ENCODE measurements at regions not wholly inside any gene's neighbourhood (a gene's known extent, or its start where the extent isn't known, plus 50 kb on each side); places are given as distances from the start of the nearest gene placed in this dataset.

DNA sequence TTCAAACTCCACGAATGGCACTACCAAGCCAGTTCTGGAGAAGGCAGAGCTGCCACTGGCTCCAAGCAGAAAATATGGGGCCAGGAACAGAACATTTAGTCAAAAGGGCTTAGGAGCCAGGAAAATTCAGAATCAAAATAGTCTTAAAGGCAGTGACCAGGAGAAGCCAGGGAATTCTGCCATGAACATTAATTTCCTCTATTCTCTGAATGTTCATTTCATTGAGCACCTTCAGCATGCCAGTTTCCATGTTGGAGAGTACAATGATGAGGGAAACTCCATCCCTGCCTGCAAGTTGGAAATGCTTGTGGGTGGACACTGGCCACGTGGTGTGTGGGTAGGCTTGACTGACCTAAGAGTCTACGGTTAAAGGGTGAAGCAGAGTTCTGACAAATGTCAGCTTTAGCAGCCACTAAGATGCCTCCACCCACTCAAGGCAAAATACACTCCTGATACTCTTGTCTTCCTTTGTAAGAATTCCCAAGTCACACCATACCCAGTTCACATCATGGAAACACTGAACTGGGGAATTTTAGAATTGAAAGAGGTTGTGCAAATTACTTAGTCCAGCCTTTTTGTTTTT, 190.1 kb upstream of the C1QTNF7 start:
- TF ChIP-seq, protein P1, sequence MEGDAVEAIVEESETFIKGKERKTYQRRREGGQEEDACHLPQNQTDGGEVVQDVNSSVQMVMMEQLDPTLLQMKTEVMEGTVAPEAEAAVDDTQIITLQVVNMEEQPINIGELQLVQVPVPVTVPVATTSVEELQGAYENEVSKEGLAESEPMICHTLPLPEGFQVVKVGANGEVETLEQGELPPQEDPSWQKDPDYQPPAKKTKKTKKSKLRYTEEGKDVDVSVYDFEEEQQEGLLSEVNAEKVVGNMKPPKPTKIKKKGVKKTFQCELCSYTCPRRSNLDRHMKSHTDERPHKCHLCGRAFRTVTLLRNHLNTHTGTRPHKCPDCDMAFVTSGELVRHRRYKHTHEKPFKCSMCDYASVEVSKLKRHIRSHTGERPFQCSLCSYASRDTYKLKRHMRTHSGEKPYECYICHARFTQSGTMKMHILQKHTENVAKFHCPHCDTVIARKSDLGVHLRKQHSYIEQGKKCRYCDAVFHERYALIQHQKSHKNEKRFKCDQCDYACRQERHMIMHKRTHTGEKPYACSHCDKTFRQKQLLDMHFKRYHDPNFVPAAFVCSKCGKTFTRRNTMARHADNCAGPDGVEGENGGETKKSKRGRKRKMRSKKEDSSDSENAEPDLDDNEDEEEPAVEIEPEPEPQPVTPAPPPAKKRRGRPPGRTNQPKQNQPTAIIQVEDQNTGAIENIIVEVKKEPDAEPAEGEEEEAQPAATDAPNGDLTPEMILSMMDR (IDR thresholded peaks at IDR 0.05; ENCODE audit: control insufficient read depth, insufficient read depth, low read depth, low read length, missing control alignments): no peak
- no peak overlapping the region for H3K4me3 ChIP-seq (ENCODE audit: control insufficient read depth, low read depth, low read length)
- no peak for DNase-seq (ENCODE audit: low read depth)

DNA sequence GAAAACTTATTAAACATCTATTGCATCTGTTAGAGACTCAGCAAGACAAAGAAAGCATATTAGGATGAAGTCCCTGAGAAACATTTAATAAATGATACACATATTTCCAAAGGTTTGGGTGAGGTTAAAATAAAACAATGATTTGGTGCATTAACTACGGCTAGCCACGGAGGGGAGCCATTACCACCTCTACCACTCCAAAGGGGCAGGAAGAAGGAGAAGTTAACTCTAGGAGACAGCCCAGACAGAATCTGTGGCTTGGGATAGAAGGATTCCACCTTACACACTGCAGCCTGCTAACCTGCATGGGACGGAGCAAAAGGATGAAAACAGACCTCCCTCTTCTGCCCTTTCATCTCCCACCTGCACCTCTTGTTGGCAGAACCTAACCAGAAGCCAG, 189.1 kb upstream of the C1QTNF7 start:
- no peak for DNase-seq (ENCODE audit: low read depth)
- H3K4me3 ChIP-seq (ENCODE audit: control insufficient read depth, low read depth, low read length): no peak overlapping the region
- TF ChIP-seq, protein P1 (IDR thresholded peaks at IDR 0.05; ENCODE audit: control insufficient read depth, insufficient read depth, low read depth, low read length, missing control alignments): peak; percentile 74

DNA sequence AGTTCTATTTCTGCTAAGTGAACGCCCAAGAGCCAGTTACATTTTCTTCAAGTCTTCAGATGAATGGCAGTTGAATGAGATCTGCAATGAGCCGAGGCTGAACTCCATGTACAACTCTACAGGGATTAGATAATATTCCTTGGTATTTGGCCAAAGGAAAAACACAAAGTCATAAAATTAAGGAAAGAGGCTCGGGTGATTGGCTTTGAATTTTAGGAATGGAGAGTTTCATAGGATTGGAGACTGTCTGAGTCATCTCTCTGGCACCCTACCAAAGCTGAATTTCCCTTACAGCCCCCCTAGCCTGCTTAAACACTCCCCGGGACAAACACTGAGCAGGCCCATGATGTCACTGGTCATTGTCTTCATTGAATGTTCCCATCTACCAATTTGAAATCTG, 188.0 kb upstream of the C1QTNF7 start:
- H3K4me3 ChIP-seq (ENCODE audit: control insufficient read depth, low read depth, low read length): no peak overlapping the region
- TF ChIP-seq, protein P1 (IDR thresholded peaks at IDR 0.05; ENCODE audit: control insufficient read depth, insufficient read depth, low read depth, low read length, missing control alignments): no peak
- no peak for DNase-seq (ENCODE audit: low read depth)

DNA sequence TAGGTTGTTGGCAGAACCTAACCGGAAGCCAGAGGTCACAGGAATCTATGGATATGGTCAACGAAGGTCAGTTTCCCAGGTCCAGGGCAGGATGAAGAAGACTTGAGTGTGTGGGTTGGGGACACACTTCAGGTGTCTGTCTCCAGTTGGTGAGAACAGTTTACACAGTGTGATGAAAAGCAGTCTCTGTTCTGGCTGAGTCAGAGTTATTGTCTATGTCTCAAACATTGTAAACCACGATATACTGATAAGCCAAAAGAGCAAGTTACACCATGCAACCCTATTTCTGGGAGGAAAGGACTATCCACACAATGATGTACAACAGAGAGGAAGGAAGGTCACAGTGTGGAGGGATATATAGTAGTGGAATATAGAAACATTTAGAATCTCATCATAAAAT, 187.1 kb upstream of the C1QTNF7 start:
- H3K4me3 ChIP-seq (ENCODE audit: control insufficient read depth, low read depth, low read length): no peak overlapping the region
- TF ChIP-seq, protein P1 (IDR thresholded peaks at IDR 0.05; ENCODE audit: control insufficient read depth, insufficient read depth, low read depth, low read length, missing control alignments): no peak
- DNase-seq (ENCODE audit: low read depth): no peak

DNA sequence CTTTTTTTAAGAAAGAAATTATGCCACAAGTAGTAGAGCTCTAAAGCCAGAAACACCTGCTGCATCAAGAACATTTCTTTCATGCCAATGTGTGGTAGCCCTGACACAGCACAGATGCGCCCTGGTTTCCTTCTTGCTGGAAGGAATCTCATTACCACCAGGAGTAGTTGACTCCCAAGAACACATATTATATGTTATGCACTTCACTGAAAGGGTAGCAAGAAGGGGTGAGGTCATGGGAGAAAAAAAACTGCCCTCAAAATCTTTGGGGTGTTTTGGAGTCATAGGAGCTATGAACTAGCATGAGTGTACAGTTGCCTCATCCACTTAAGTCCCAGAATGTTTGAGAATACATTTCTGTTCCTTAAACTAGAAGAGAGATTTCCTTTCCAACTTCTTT, 185.8 kb upstream of the C1QTNF7 start:
- TF ChIP-seq, protein P1 (IDR thresholded peaks at IDR 0.05; ENCODE audit: control insufficient read depth, insufficient read depth, low read depth, low read length, missing control alignments): no peak
- no peak overlapping the region for H3K4me3 ChIP-seq (ENCODE audit: control insufficient read depth, low read depth, low read length)
- DNase-seq (ENCODE audit: low read depth): no peak

DNA sequence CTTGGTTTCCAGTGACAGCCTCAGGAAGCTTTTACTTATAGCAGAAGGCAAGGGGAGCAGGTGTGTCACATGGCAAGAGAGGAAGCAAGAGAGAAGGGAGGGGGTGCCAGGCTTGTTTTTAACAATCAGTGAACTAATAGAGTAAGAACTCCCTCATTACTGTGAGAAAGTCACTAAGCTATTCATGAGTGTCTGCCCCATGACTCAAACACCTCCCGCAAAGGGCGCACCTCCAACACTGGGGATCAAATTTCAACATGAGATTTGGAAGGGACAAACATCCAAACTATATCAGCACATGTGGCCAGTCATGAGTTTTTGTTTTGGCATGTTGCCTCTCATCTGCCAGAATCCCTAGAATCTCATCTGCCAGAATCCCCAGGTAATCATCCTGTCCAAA, 183.5 kb upstream of the C1QTNF7 start:
- TF ChIP-seq, protein P1 (IDR thresholded peaks at IDR 0.05; ENCODE audit: control insufficient read depth, insufficient read depth, low read depth, low read length, missing control alignments): no peak
- H3K4me3 ChIP-seq (ENCODE audit: control insufficient read depth, low read depth, low read length): no peak overlapping the region
- no peak for DNase-seq (ENCODE audit: low read depth)
